ENCODE measurements at regions not wholly inside any gene's neighbourhood (a gene's known extent, or its start where the extent isn't known, plus 50 kb on each side); places are given as distances from the start of the nearest gene placed in this dataset.

DNA sequence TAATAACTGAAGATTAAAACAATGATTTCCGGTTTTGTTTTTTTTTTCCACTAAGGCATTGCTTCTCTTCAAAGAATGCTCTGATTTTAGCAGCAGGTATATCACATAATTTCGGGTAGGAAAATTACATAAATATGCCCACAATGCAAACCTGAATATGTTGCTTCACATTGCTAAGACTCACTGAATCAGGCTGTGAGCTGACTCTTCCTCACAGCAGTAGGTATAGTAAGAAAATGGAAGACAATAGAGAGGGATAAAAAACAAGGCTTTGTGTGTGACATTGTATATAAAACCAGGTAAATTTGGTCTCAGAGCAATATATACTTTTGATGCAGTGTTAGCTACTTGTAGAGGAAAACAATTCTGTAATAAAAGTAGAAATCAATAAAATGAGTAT lies 1355.0 kb downstream of the OLFM4 start:
- BruUV-seq (replicated peaks), result no TSS peak
- Mint-ChIP-seq H3K4me1 (ENCODE audit: insufficient read depth, unreplicated experiment) (no peaks in the 10 kb centered on the region), H3K27me3 (ENCODE audit: insufficient read depth, unreplicated experiment) (peaks cover 12% of the 10 kb centered on the region), H3K27ac (ENCODE audit: low read depth, unreplicated experiment) (no peak overlapping the region), H3K4me3 (ENCODE audit: unreplicated experiment) (no peak overlapping the region), H3K9me3 (ENCODE audit: unreplicated experiment) (peaks cover 8% of the 10 kb centered on the region), H3K36me3 (ENCODE audit: insufficient read depth, unreplicated experiment) (no peaks in the 10 kb centered on the region)
- TF ChIP-seq, protein P1, sequence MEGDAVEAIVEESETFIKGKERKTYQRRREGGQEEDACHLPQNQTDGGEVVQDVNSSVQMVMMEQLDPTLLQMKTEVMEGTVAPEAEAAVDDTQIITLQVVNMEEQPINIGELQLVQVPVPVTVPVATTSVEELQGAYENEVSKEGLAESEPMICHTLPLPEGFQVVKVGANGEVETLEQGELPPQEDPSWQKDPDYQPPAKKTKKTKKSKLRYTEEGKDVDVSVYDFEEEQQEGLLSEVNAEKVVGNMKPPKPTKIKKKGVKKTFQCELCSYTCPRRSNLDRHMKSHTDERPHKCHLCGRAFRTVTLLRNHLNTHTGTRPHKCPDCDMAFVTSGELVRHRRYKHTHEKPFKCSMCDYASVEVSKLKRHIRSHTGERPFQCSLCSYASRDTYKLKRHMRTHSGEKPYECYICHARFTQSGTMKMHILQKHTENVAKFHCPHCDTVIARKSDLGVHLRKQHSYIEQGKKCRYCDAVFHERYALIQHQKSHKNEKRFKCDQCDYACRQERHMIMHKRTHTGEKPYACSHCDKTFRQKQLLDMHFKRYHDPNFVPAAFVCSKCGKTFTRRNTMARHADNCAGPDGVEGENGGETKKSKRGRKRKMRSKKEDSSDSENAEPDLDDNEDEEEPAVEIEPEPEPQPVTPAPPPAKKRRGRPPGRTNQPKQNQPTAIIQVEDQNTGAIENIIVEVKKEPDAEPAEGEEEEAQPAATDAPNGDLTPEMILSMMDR (IDR thresholded peaks at IDR 0.05; ENCODE audit: unreplicated experiment), result no peak
- no peak for DNase-seq (ENCODE audit: unreplicated experiment)
- POLR2A ChIA-PET, result interaction anchor here (0.5 kb wide), 1 partner anchor 30 kb away, joined by 5 read pairs; no protein-coding TSS in a partner anchor
- intact Hi-C loops (cut with micrococcal nuclease), result no loop called here
- CTCF ChIA-PET, result interaction anchor here (0.6 to 1.2 kb wide), 2 partner anchors 15 to 647 kb away, joined by 3 read pairs; no protein-coding TSS in a partner anchor

DNA sequence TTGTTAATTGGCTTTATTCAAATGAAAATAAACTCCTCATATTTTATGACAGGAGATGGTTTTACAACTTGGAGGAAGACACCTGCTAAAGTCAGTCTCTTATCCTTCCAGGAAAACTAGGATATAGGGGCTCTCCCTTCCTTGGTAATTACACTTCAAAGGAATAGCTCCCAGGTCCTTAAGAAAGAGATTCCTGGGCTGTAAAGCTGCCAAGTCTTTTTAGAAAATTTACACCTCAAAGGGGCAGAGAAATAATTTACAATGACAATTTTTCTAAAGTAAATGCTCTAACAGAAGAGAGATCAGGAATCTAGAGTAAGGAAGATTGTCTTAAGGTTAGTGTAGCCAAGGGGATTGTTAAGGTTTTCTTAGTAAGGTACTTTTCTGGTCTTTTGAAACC lies 1359.0 kb downstream of the OLFM4 start:
- POLR2A ChIA-PET, result no interaction called here
- intact Hi-C loops (cut with micrococcal nuclease), result no loop called here
- Mint-ChIP-seq H3K4me1 (ENCODE audit: insufficient read depth, unreplicated experiment) (no peaks in the 10 kb centered on the region), H3K36me3 (ENCODE audit: insufficient read depth, unreplicated experiment) (no peaks in the 10 kb centered on the region), H3K4me3 (ENCODE audit: unreplicated experiment) (no peak overlapping the region), H3K9me3 (ENCODE audit: unreplicated experiment) (peaks cover 17% of the 10 kb centered on the region), H3K27me3 (ENCODE audit: insufficient read depth, unreplicated experiment) (peaks cover 12% of the 10 kb centered on the region), H3K27ac (ENCODE audit: low read depth, unreplicated experiment) (no peak overlapping the region)
- BruUV-seq (replicated peaks), result no TSS peak
- TF ChIP-seq, protein P1 (IDR thresholded peaks at IDR 0.05; ENCODE audit: unreplicated experiment), result no peak
- DNase-seq (ENCODE audit: unreplicated experiment), result no peak
- CTCF ChIA-PET, result interaction anchor here (0.7 kb wide), 1 partner anchor 71 kb away, joined by 3 read pairs; no protein-coding TSS in a partner anchor

DNA sequence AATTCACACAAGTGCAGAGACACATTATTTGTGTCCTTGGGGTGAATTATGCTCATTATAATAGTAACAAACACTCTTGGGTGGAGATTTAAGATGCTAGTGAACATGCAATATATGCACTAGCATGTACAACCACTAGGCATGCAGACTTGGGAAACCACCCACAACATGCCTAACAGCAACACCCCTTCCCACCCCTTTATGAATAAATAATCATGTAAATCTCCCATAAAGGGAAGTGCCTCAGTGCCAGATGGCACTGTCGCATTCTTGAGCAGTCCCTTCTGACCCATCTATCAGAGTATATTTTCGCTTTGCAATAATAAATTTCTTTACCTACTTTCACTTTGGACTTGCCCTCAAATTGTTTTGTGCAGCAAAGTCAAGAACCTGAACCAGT lies 1362.2 kb downstream of the OLFM4 start:
- intact Hi-C loops (cut with micrococcal nuclease), result no loop called here
- TF ChIP-seq, protein P1 (IDR thresholded peaks at IDR 0.05; ENCODE audit: unreplicated experiment), result no peak
- BruUV-seq (replicated peaks), result no TSS peak
- POLR2A ChIA-PET, result no interaction called here
- Mint-ChIP-seq H3K27me3 (ENCODE audit: insufficient read depth, unreplicated experiment) (no peaks in the 10 kb centered on the region), H3K9me3 (ENCODE audit: unreplicated experiment) (peaks cover 17% of the 10 kb centered on the region), H3K4me1 (ENCODE audit: insufficient read depth, unreplicated experiment) (no peaks in the 10 kb centered on the region), H3K4me3 (ENCODE audit: unreplicated experiment) (no peak overlapping the region), H3K27ac (ENCODE audit: low read depth, unreplicated experiment) (no peak overlapping the region), H3K36me3 (ENCODE audit: insufficient read depth, unreplicated experiment) (no peaks in the 10 kb centered on the region)
- CTCF ChIA-PET, result no interaction called here
- no peak for DNase-seq (ENCODE audit: unreplicated experiment)

DNA sequence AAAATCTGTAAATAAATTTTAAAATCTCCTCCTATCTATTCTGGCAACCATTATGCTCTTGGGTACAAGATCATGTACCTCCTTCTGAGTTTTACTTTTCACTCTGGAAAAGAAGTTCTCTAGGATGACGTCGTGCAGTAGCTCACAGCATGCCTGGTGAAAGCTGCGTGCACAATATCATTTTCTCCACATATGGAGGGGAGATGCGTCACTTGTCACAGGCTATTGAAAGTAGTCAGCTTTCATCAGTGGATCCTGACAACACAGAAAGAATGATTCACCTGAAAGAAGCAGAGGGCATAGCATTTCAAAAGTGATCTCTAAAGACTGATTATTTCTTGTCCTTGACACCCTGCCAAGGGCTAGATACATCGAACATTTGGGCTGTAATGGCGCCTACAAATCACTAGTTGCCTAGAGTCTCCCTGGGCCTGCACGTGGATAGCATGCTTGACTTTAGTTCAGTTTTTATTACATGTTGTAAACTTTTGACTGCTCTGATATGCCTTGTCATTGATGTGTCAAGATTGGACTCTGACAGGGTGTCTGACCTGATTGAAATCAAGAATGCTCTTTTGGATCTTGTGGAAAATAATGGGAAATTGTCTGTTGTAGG lies 1365.6 kb downstream of the OLFM4 start:
- no peaks in the 10 kb centered on the region for H3K27me3 Mint-ChIP-seq (ENCODE audit: insufficient read depth, unreplicated experiment)
- CTCF ChIA-PET, result no interaction called here
- POLR2A ChIA-PET, result no interaction called here
- TF ChIP-seq, protein P1 (IDR thresholded peaks at IDR 0.05; ENCODE audit: unreplicated experiment), result no peak
- intact Hi-C loops (cut with micrococcal nuclease), result no loop called here
- H3K4me3 Mint-ChIP-seq (ENCODE audit: unreplicated experiment), result no peak overlapping the region
- no peaks in the 10 kb centered on the region for H3K4me1 Mint-ChIP-seq (ENCODE audit: insufficient read depth, unreplicated experiment)
- peaks cover 3% of the 10 kb centered on the region for H3K9me3 Mint-ChIP-seq (ENCODE audit: unreplicated experiment)
- H3K36me3 Mint-ChIP-seq (ENCODE audit: insufficient read depth, unreplicated experiment), result no peaks in the 10 kb centered on the region
- DNase-seq (ENCODE audit: unreplicated experiment), result no peak
- no peak overlapping the region for H3K27ac Mint-ChIP-seq (ENCODE audit: low read depth, unreplicated experiment)
- BruUV-seq (replicated peaks), result no TSS peak

Measured in MCF 10A (cell line).